NCI-H82 (cell line): ENCODE measurements at regions not wholly inside any gene's neighbourhood (a gene's known extent, or its start where the extent isn't known, plus 50 kb on each side); places are given as distances from the start of the nearest gene placed in this dataset.

Experiments used
- DNase-seq: peaks from one replicate; lab custom pipeline; 2025; lab: John Stamatoyannopoulos, UW

DNA sequence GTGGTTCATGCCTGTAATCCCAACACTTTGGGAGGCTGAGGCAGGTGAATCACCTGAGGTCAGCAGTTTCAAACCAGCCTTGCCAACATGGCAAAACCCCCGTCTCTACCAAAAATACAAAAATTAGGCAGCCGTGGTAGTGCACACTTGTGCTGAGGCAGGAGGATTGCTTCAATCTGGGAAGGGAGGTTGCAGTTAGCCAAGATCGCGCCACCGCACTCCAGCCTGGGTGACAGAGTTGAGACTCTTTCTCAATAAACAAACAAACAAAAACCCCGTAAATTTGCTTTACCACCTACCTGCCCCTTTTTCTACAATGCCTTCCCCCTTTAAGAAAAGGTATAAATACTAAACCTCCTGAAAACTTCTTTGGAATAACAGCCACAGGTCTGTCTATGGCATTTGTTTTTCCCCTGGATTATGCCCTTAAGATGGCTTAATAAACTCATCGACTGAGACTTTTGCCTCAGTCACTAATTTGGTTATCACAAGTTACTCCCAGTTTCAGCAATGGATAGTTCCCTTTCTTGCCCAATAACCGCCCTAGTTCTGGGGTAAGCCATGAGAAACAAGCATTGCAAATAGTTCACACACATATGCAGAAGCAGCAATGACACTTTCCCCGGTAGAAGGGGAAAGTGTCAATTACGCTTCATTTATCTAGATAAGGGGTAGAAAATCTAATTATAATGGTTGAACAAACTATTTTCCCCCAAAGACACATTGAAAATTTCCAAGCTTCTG, 52.8 kb upstream of the SVIL start:
- DNase-seq = no peak

DNA sequence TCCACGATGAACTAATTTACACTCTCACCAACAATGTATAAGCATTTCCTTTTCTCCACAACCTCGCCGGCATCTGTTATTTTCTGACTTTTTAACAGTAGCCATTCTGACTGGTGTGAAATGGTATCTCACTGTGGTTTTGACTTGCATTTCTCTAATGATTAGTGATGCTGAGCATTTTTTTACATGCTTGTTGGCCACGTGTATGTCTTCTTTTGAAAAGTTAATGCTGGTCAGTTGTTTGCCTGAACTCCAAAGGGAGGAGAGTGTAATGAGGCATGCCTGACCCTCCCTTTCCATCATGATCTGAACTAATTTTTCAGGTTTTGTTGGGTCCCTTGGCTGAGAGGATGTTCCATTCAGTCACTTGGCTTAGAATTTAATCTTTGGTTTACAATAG, 50.7 kb upstream of the SVIL start:
- DNase-seq = no peak
